ENCODE measurements at regions not wholly inside any gene's neighbourhood (a gene's known extent, or its start where the extent isn't known, plus 50 kb on each side); places are given as distances from the start of the nearest gene placed in this dataset.

- Histone ChIP-seq H3K9me3 (ENCODE audit: insufficient read depth, low read length) (no peaks in the 10 kb centered on the region), H3F3A (ENCODE audit: insufficient read depth) (no peaks in the 10 kb centered on the region), H3K4me2 (ENCODE audit: low read depth, low read length, poor library complexity, severe bottlenecking) (no peak overlapping the region), H2AFZ (ENCODE audit: low read depth, low read length, severe bottlenecking) (no peak overlapping the region), H3K9ac (ENCODE audit: low read length) (no peak overlapping the region), H4K20me1 (ENCODE audit: low read depth, low read length) (no peaks in the 10 kb centered on the region), H3K79me2 (ENCODE audit: insufficient read depth, low read length) (no peaks in the 10 kb centered on the region), H3K27me3 (ENCODE audit: low read length) (no peaks in the 10 kb centered on the region), H3K4me3 (ENCODE audit: insufficient read depth, low read length, poor library complexity, severe bottlenecking) (no peak overlapping the region), H3K9me2 (replicated peaks; ENCODE audit: insufficient read depth, low read length) (no peaks in the 10 kb centered on the region), H3K36me3 (ENCODE audit: low read length) (no peaks in the 10 kb centered on the region), H3K27ac (ENCODE audit: low read depth, low read length) (no peak overlapping the region)
- TF ChIP-seq EZH2phosphoT487 (conservative IDR thresholded peaks at IDR 0.05; ENCODE audit: low read length) (no peak), CTCF (IDR thresholded peaks at IDR 0.05; ENCODE audit: insufficient read depth, low read length, poor library complexity, severe bottlenecking) (no peak)
These were observed 391.0 kb upstream of the WWC1 start for GRCh38 chr5:167900340-167900935.

GRCh38 chr5:167902298-167902697 is 389.1 kb upstream of the WWC1 start:
- no peak overlapping the region for H3K4me2 ChIP-seq (ENCODE audit: low read depth, low read length, poor library complexity, severe bottlenecking)
- H4K20me1 ChIP-seq (ENCODE audit: low read depth, low read length): no peaks in the 10 kb centered on the region
- H3K27me3 ChIP-seq (ENCODE audit: low read length): no peaks in the 10 kb centered on the region
- H3K4me3 ChIP-seq (ENCODE audit: insufficient read depth, low read length, poor library complexity, severe bottlenecking): no peak overlapping the region
- no peaks in the 10 kb centered on the region for H3K9me2 ChIP-seq (replicated peaks; ENCODE audit: insufficient read depth, low read length)
- no peak overlapping the region for H2AFZ ChIP-seq (ENCODE audit: low read depth, low read length, severe bottlenecking)
- H3K79me2 ChIP-seq (ENCODE audit: insufficient read depth, low read length): no peaks in the 10 kb centered on the region
- H3K9me3 ChIP-seq (ENCODE audit: insufficient read depth, low read length): no peaks in the 10 kb centered on the region
- TF ChIP-seq EZH2phosphoT487 (conservative IDR thresholded peaks at IDR 0.05; ENCODE audit: low read length): no peak
- no peaks in the 10 kb centered on the region for H3F3A ChIP-seq (ENCODE audit: insufficient read depth)
- no peaks in the 10 kb centered on the region for H3K36me3 ChIP-seq (ENCODE audit: low read length)
- no peak overlapping the region for H3K27ac ChIP-seq (ENCODE audit: low read depth, low read length)
- no peak overlapping the region for H3K9ac ChIP-seq (ENCODE audit: low read length)

GRCh38 chr5:167903243-167903642 is 388.2 kb upstream of the WWC1 start:
- Histone ChIP-seq H3F3A (ENCODE audit: insufficient read depth) (no peaks in the 10 kb centered on the region), H3K4me3 (ENCODE audit: insufficient read depth, low read length, poor library complexity, severe bottlenecking) (no peak overlapping the region), H4K20me1 (ENCODE audit: low read depth, low read length) (no peaks in the 10 kb centered on the region), H2AFZ (ENCODE audit: low read depth, low read length, severe bottlenecking) (no peak overlapping the region), H3K9me3 (ENCODE audit: insufficient read depth, low read length) (no peaks in the 10 kb centered on the region), H3K4me2 (ENCODE audit: low read depth, low read length, poor library complexity, severe bottlenecking) (no peak overlapping the region), H3K36me3 (ENCODE audit: low read length) (no peaks in the 10 kb centered on the region), H3K27ac (ENCODE audit: low read depth, low read length) (no peak overlapping the region), H3K9me2 (replicated peaks; ENCODE audit: insufficient read depth, low read length) (no peaks in the 10 kb centered on the region), H3K79me2 (ENCODE audit: insufficient read depth, low read length) (no peaks in the 10 kb centered on the region), H3K9ac (ENCODE audit: low read length) (no peak overlapping the region), H3K27me3 (ENCODE audit: low read length) (no peaks in the 10 kb centered on the region)
- no peak for TF ChIP-seq CTCF (IDR thresholded peaks at IDR 0.05; ENCODE audit: insufficient read depth, low read length, poor library complexity, severe bottlenecking)

GRCh38 chr5:167903659-167904058 is 387.8 kb upstream of the WWC1 start:
- no peaks in the 10 kb centered on the region for H3K9me2 ChIP-seq (replicated peaks; ENCODE audit: insufficient read depth, low read length)
- no peaks in the 10 kb centered on the region for H3K36me3 ChIP-seq (ENCODE audit: low read length)
- no peaks in the 10 kb centered on the region for H3K27me3 ChIP-seq (ENCODE audit: low read length)
- TF ChIP-seq EZH2phosphoT487 (conservative IDR thresholded peaks at IDR 0.05; ENCODE audit: low read length) (no peak), CTCF (IDR thresholded peaks at IDR 0.05; ENCODE audit: insufficient read depth, low read length, poor library complexity, severe bottlenecking) (no peak)
- H3K27ac ChIP-seq (ENCODE audit: low read depth, low read length): no peak overlapping the region
- no peak overlapping the region for H2AFZ ChIP-seq (ENCODE audit: low read depth, low read length, severe bottlenecking)
- H4K20me1 ChIP-seq (ENCODE audit: low read depth, low read length): no peaks in the 10 kb centered on the region
- H3K4me3 ChIP-seq (ENCODE audit: insufficient read depth, low read length, poor library complexity, severe bottlenecking): no peak overlapping the region
- no peaks in the 10 kb centered on the region for H3K79me2 ChIP-seq (ENCODE audit: insufficient read depth, low read length)
- H3K9me3 ChIP-seq (ENCODE audit: insufficient read depth, low read length): no peaks in the 10 kb centered on the region
- H3K9ac ChIP-seq (ENCODE audit: low read length): no peak overlapping the region
- no peaks in the 10 kb centered on the region for H3F3A ChIP-seq (ENCODE audit: insufficient read depth)
- no peak overlapping the region for H3K4me2 ChIP-seq (ENCODE audit: low read depth, low read length, poor library complexity, severe bottlenecking)

Measured in SU-DHL-6 (cell line).